GM10266 (cell line): ENCODE measurements at regions not wholly inside any gene's neighbourhood (a gene's known extent, or its start where the extent isn't known, plus 50 kb on each side); places are given as distances from the start of the nearest gene placed in this dataset.

Experiments
- DNase-seq: peaks from one replicate; pipeline ENCODE4 v3.0.0; 2012; ENCODE audit errors: extremely low spot score
- CTCF ChIP-seq: IDR thresholded peaks from 2 replicates; pipeline ENCODE4 v1.5.1; 2012; ENCODE audit warnings: mild to moderate bottlenecking, low read depth; ENCODE audit not compliant: control insufficient read depth, insufficient read depth; ENCODE audit errors: missing control alignments

DNA sequence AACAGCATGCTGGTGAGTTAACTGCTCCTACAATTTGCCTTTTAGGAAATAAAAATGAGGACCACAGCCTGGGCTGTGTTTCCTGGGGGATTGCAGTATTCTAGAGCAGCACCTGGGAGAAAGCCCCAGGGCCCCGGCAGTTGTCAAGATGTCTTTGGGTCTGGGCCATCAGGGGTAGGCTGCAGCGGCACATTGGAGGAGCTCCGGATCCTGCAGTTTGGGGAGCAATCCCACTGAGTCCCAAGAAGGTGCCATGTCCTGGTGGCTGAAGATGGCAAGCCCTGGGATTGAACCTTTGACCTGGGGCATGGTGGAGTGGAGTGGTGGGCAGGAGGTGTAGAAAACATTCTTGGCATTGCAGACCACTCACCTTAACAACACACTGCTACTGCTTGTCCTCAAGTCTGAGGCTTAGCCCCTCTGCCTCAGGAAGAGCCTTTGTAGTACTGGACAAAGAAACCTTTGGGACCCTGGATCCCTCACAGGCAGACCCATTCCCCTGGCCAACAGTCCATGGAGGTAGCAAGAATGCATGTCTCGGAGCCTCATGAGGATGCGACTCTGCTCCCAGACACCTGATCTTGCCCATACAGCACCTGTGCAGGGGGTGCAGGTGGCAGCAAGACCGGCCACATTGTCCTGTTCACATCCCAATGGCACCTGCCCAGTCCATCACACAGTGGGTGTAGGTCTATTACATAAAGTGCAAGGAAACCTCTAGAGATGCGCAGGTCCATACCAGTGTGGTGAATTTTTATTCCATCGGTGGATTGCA, 159.1 kb upstream of the IRX2 start:
- DNase-seq: no peak
- no peak for TF ChIP-seq CTCF

GRCh38 chr5:2909035-2909434, 157.6 kb upstream of the IRX2 start:
- TF ChIP-seq CTCF: no peak

GRCh38 chr5:2908086-2908485, 156.6 kb upstream of the IRX2 start:
- TF ChIP-seq CTCF: no peak
- DNase-seq: no peak

More at GRCh38 chr5:2909035-2909434, 157.6 kb upstream of the IRX2 start:
- no peak for DNase-seq

- TF ChIP-seq CTCF: no peak
- no peak for DNase-seq
These were observed 155.0 kb upstream of the IRX2 start for GRCh38 chr5:2906302-2907090.

- no peak for TF ChIP-seq CTCF
- no peak for DNase-seq
These were observed 154.3 kb upstream of the IRX2 start for GRCh38 chr5:2905741-2906140.

- DNase-seq: no peak
These were observed 153.5 kb upstream of the IRX2 start for GRCh38 chr5:2904956-2905355.

More at GRCh38 chr5:2904956-2905355, 153.5 kb upstream of the IRX2 start:
- TF ChIP-seq CTCF: no peak
